HepG2 (cell line): ENCODE measurements at regions not wholly inside any gene's neighbourhood (a gene's known extent, or its start where the extent isn't known, plus 50 kb on each side); places are given as distances from the start of the nearest gene placed in this dataset.

ENCODE experiments used
- ATAC-seq: fragments of 200-7000 bp; cut with Tn5 transposase; 3 replicates; pipeline ENCODE4 v1.9.1; 2020; ENCODE audit warnings: mild to moderate bottlenecking, moderate library complexity
- BruUV-seq: library from RNA; stranded (reverse); fragments of 400-500 nt; replicated peaks from 2 replicates; lab custom pipeline; 2021; lab: Mats Ljungman, UMichigan
- CTCF ChIA-PET: fragments of 300-600 bp; formaldehyde crosslinking; extraction: SDS; loops from one replicate; lab custom pipeline; 2021; ENCODE audit warnings: low total read pairs, inconsistent platforms, low intra/inter-chr PET ratio; lab: Yijun Ruan, JAX
- POLR2A ChIA-PET: fragments of 350-600 bp; sonication (Branson Sonifier 250); formaldehyde crosslinking; loops from one replicate; lab custom pipeline; 2020; ENCODE audit warnings: antibody characterized with exemption, inconsistent platforms; lab: Yijun Ruan, JAX
- DNase-seq: peaks from one replicate; pipeline ENCODE4 v3.0.0-alpha.2; 2015; ENCODE audit warnings: low spot score
- FAIRE-seq: peaks from 3 replicates; lab custom pipeline; 2011; peaks lifted over from hg19 to GRCh38; lab: Jason Lieb, UNC
- H2AFZ ChIP-seq: one replicate; pipeline ENCODE4 v1.6.1; 2011; ENCODE audit warnings: low read length, inconsistent platforms
- H3K27ac ChIP-seq: fragments of 300-600 bp; 3 replicates; pipeline ENCODE4 v1.8.0; 2011; ENCODE audit warnings: mixed run types, mild to moderate bottlenecking, mixed read lengths, low read length, inconsistent platforms; ENCODE audit not compliant: insufficient read depth; ENCODE audit errors: extremely low read length
- H3K27me3 ChIP-seq, 2 experiments: fragments of 200-600 bp in 1 of 2; 2 replicates in 1 of 2; 3 replicates in 1 of 2; pipeline versions ENCODE4 v1.6.0 to v1.8.0; 2011; ENCODE audit warnings: low read length in 2 of 2, mild to moderate bottlenecking in 2 of 2, moderate library complexity in 2 of 2, inconsistent platforms in 1 of 2; ENCODE audit not compliant: insufficient read depth in 2 of 2, control insufficient read depth in 1 of 2
- H3K36me3 ChIP-seq, 2 experiments: fragments of 200-600 bp in 1 of 2; replicated peaks in 1 of 2; 2 replicates in 1 of 2; 3 replicates in 1 of 2; pipeline versions ENCODE4 v1.5.1 to v1.8.0; 2011; ENCODE audit warnings: low read length in 2 of 2, inconsistent platforms in 1 of 2; ENCODE audit not compliant: insufficient read depth in 2 of 2, control insufficient read depth in 1 of 2
- H3K4me1 ChIP-seq: 2 replicates; pipeline ENCODE4 v1.5.1; 2012; ENCODE audit warnings: low read length, inconsistent platforms; ENCODE audit not compliant: insufficient read depth
- H3K4me2 ChIP-seq: 2 replicates; pipeline ENCODE4 v1.6.0; 2011; ENCODE audit warnings: low read depth, low read length, inconsistent platforms
- H3K4me3 ChIP-seq, 3 experiments: fragments of 200-600 bp in 1 of 3; sonication (generic), shearing (Covaris generic) in 1 of 3; replicated peaks in 1 of 3; 2 replicates each; pipeline ENCODE4 v1.5.1; 2011 to 2016; ENCODE audit warnings: low read length in 3 of 3, inconsistent platforms in 2 of 3, low read depth in 2 of 3, mild to moderate bottlenecking in 2 of 3, control low read depth in 1 of 3, mixed read lengths in 1 of 3; ENCODE audit not compliant: insufficient read depth in 1 of 3
- H3K79me2 ChIP-seq: one replicate; pipeline ENCODE4 v1.6.1; 2011; ENCODE audit warnings: low read length, inconsistent platforms; ENCODE audit not compliant: insufficient read depth
- H3K9ac ChIP-seq: 2 replicates; pipeline ENCODE4 v1.6.0; 2011; ENCODE audit warnings: mild to moderate bottlenecking, low read depth, low read length, inconsistent platforms; ENCODE audit not compliant: insufficient read depth
- H3K9me3 ChIP-seq: 2 replicates; pipeline ENCODE4 v1.5.1; 2012; ENCODE audit warnings: mild to moderate bottlenecking, low read length
- H4K20me1 ChIP-seq: 2 replicates; pipeline ENCODE4 v1.6.0; 2011; ENCODE audit warnings: inconsistent platforms, mild to moderate bottlenecking, low read length, moderate library complexity; ENCODE audit not compliant: insufficient read depth
- CCAR2 ChIP-seq: fragments of 200-400 bp; formaldehyde crosslinking; optimal IDR thresholded peaks from 2 replicates; pipeline ENCODE3; 2018; ENCODE audit warnings: low read depth, mild to moderate bottlenecking, low read length, moderate library complexity
- DNMT1 ChIP-seq: sonication (generic); formaldehyde crosslinking; IDR thresholded peaks from 2 replicates; pipeline ENCODE4 v1.5.1; 2020; ENCODE audit warnings: mild to moderate bottlenecking, missing genetic modification reagents
- EP300 ChIP-seq, 3 experiments: sonication (generic) in 1 of 3; formaldehyde crosslinking in 1 of 3; IDR thresholded peaks; 2 replicates each; pipeline versions ENCODE4 v1.5.1 to v1.6.1; 2011 to 2020; ENCODE audit warnings: low read depth in 2 of 3, low read length in 2 of 3, borderline replicate concordance in 1 of 3, improper control_type of control experiment in 1 of 3, mild to moderate bottlenecking in 1 of 3, missing genetic modification reagents in 1 of 3, moderate library complexity in 1 of 3
- MATR3 ChIP-seq: sonication (generic); formaldehyde crosslinking; IDR thresholded peaks from 2 replicates; pipeline ENCODE4 v1.4.0; 2020; ENCODE audit warnings: missing genetic modification reagents
- PLRG1 ChIP-seq: fragments of 450-650 bp; conservative IDR thresholded peaks from 2 replicates; pipeline ENCODE4 v1.6.1; 2016
- RFX1 ChIP-seq: fragments of 450-650 bp; IDR thresholded peaks from 2 replicates; pipeline ENCODE4 v1.6.1; 2017
- RXRB ChIP-seq: IDR thresholded peaks from 2 replicates; pipeline ENCODE4 v1.6.1; 2016; ENCODE audit warnings: borderline replicate concordance, missing genetic modification reagents, missing compliant biosample characterization
- TBP ChIP-seq: sonication (generic); formaldehyde crosslinking; IDR thresholded peaks from 2 replicates; pipeline ENCODE4 v1.5.0; 2020; ENCODE audit warnings: missing genetic modification reagents
- ZC3H13 ChIP-seq: sonication (generic); formaldehyde crosslinking; IDR thresholded peaks from 2 replicates; pipeline ENCODE4 v1.8.1; 2023; ENCODE audit warnings: mild to moderate bottlenecking, missing genetic modification reagents, moderate library complexity
- ZNF292 ChIP-seq: sonication (generic); formaldehyde crosslinking; IDR thresholded peaks from 2 replicates; pipeline ENCODE4 v1.8.1; 2022; ENCODE audit warnings: mild to moderate bottlenecking, low read depth, missing genetic modification reagents, borderline replicate concordance
- ZSCAN25 ChIP-seq: sonication (generic); formaldehyde crosslinking; IDR thresholded peaks from 2 replicates; pipeline ENCODE4 v1.8.0; 2022; ENCODE audit warnings: mild to moderate bottlenecking, missing genetic modification reagents
- WGBS: methylation state at CpG from one replicate; pipeline ENCODE4 v1.1.6; 2017; ENCODE audit warnings: low lambda C conversion rate; 5-methylcytosine and 5-hydroxymethylcytosine counted together
- in situ Hi-C: cut with HindIII; loops from 2 replicates; pipeline ENCODE4 v1.10.0; 2017; ENCODE audit warnings: low pct_unique_long_range_greater_than_20kb; ENCODE audit not compliant: extremely low pct_ligation_motif_present
- intact Hi-C: fragments of 100-400 bp; cut with micrococcal nuclease; formaldehyde crosslinking; loops from one replicate; pipeline ENCODE4 v1.10.0; 2022; ENCODE audit not compliant: unreplicated experiment
- TF ChIP-seq, protein P1 (sequence below): sonication (generic); formaldehyde crosslinking; IDR thresholded peaks from 2 replicates; pipeline ENCODE4 v1.5.1; 2020; ENCODE audit warnings: mild to moderate bottlenecking, missing genetic modification reagents, moderate library complexity
- TF ChIP-seq, protein P2 (sequence below): sonication (generic); formaldehyde crosslinking; IDR thresholded peaks from 2 replicates; pipeline ENCODE4 v1.4.0; 2020; ENCODE audit warnings: missing genetic modification reagents
- TF ChIP-seq, protein P3 (sequence below): fragments of 450-650 bp; IDR thresholded peaks from 2 replicates; pipeline ENCODE4 v1.6.1; 2017; ENCODE audit warnings: mild to moderate bottlenecking

DNA sequence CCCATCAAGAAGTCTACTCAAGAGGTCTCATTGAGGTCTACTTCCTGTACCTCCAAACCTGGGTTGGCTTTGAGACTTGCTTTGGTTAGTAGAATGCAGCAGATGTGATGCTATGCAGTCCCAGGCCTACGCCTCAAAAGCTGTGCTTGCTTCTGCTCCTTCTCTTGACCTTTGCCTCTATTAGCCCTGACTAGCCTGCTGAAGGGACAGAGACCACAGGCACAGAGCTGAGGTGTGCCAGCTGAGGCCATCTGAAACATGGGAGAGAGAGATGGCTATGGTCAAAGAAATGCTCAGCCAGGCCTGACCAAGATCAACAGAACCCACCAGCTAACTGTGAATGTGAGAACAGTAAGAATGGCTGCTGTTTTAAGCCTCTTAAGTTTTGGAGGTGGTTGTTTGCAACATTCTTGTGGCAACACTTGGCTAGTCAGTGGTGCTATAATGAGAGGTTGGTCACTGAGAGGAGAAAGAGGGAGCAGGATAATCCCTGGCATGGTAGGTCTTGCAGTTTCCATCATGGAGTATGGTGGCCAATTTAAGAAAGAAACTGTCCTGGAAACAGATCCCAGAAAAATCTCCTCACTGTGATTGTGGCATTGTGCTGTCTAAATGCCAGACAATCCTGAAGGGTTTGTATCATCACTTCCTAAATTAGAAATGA, 176.1 kb upstream of the PHYHIPL start (continued):
- TF ChIP-seq RXRB (CRISPR knock-in tag) (peak; percentile 60; the same call in 1 of the 2 replicates), EP300 (IDR thresholded peaks at IDR 0.05; ENCODE audit: low read depth in 2 of 2, low read length in 2 of 2) (no peak), EP300 (CRISPR knock-in tag; IDR thresholded peaks at IDR 0.05; ENCODE audit: borderline replicate concordance) (no peak), DNMT1 (CRISPR knock-in tag) (no peak), TBP (CRISPR knock-in tag) (no peak), ZNF292 (peak; percentile 45; the same call in 1 of the 2 replicates), ZC3H13 (no peak)
- TF ChIP-seq, protein P1, sequence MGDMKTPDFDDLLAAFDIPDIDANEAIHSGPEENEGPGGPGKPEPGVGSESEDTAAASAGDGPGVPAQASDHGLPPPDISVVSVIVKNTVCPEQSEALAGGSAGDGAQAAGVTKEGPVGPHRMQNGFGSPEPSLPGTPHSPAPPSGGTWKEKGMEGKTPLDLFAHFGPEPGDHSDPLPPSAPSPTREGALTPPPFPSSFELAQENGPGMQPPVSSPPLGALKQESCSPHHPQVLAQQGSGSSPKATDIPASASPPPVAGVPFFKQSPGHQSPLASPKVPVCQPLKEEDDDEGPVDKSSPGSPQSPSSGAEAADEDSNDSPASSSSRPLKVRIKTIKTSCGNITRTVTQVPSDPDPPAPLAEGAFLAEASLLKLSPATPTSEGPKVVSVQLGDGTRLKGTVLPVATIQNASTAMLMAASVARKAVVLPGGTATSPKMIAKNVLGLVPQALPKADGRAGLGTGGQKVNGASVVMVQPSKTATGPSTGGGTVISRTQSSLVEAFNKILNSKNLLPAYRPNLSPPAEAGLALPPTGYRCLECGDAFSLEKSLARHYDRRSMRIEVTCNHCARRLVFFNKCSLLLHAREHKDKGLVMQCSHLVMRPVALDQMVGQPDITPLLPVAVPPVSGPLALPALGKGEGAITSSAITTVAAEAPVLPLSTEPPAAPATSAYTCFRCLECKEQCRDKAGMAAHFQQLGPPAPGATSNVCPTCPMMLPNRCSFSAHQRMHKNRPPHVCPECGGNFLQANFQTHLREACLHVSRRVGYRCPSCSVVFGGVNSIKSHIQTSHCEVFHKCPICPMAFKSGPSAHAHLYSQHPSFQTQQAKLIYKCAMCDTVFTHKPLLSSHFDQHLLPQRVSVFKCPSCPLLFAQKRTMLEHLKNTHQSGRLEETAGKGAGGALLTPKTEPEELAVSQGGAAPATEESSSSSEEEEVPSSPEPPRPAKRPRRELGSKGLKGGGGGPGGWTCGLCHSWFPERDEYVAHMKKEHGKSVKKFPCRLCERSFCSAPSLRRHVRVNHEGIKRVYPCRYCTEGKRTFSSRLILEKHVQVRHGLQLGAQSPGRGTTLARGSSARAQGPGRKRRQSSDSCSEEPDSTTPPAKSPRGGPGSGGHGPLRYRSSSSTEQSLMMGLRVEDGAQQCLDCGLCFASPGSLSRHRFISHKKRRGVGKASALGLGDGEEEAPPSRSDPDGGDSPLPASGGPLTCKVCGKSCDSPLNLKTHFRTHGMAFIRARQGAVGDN = peak; percentile 31; the same call in 1 of the 2 replicates

DNA sequence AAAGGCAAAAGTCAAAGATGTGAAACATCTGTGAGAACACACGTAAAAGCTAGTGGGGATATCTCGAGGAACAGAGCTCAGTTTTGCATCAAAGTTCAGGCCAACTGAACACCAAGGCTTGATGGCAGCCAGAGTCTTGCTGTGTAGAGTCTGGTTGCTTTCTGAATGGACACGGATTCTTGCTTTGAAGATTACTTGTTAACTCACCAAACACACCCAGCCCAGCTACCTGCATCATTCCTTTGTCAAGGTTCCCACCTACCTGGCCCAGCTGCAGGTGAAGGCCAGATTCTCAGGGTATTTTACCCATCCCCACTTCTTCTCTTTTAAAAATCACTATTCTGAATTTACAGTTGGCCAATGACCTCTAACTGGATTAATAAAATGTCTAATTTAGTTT, 174.4 kb upstream of the PHYHIPL start:
- H3K9me3 ChIP-seq = no peaks in the 10 kb centered on the region
- no peak for DNase-seq
- intact Hi-C loops (no loop called here), in situ Hi-C loops (no loop called here)
- H3K27ac ChIP-seq = no peak overlapping the region
- H3K4me1 ChIP-seq = peaks cover 92% of the 10 kb centered on the region
- H3K9ac ChIP-seq = no peak overlapping the region
- 89% methylated on average over 3 of the region's 3 CpGs for WGBS
- H3K27me3 ChIP-seq = no peaks in the 10 kb centered on the region
- H3K36me3 ChIP-seq = no peaks in the 10 kb centered on the region
- no peaks in the 10 kb centered on the region for H4K20me1 ChIP-seq
- BruUV-seq = no TSS peak
- H3K4me2 ChIP-seq = no peak overlapping the region
- ChIA-PET POLR2A (interaction anchor here (1.0 to 2.1 kb wide), 4 partner anchors 34 to 174 kb away, joined by 3 to 5 read pairs (median 4); partner anchors contain the start of gene PHYHIPL), CTCF (no interaction called here)
- no peak overlapping the region for H2AFZ ChIP-seq
- no peak for ATAC-seq
- no peak for FAIRE-seq
- H3K79me2 ChIP-seq = no peaks in the 10 kb centered on the region
- H3K4me3 ChIP-seq = no peak overlapping the region
- TF ChIP-seq, protein P2, sequence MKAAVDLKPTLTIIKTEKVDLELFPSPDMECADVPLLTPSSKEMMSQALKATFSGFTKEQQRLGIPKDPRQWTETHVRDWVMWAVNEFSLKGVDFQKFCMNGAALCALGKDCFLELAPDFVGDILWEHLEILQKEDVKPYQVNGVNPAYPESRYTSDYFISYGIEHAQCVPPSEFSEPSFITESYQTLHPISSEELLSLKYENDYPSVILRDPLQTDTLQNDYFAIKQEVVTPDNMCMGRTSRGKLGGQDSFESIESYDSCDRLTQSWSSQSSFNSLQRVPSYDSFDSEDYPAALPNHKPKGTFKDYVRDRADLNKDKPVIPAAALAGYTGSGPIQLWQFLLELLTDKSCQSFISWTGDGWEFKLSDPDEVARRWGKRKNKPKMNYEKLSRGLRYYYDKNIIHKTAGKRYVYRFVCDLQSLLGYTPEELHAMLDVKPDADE (CRISPR knock-in tag) = no peak
- TF ChIP-seq PLRG1 (no peak), CCAR2 (no peak), MATR3 (CRISPR knock-in tag) (no peak), ZSCAN25 (CRISPR knock-in tag) (no peak), RFX1 (no peak)
- TF ChIP-seq, protein P3, sequence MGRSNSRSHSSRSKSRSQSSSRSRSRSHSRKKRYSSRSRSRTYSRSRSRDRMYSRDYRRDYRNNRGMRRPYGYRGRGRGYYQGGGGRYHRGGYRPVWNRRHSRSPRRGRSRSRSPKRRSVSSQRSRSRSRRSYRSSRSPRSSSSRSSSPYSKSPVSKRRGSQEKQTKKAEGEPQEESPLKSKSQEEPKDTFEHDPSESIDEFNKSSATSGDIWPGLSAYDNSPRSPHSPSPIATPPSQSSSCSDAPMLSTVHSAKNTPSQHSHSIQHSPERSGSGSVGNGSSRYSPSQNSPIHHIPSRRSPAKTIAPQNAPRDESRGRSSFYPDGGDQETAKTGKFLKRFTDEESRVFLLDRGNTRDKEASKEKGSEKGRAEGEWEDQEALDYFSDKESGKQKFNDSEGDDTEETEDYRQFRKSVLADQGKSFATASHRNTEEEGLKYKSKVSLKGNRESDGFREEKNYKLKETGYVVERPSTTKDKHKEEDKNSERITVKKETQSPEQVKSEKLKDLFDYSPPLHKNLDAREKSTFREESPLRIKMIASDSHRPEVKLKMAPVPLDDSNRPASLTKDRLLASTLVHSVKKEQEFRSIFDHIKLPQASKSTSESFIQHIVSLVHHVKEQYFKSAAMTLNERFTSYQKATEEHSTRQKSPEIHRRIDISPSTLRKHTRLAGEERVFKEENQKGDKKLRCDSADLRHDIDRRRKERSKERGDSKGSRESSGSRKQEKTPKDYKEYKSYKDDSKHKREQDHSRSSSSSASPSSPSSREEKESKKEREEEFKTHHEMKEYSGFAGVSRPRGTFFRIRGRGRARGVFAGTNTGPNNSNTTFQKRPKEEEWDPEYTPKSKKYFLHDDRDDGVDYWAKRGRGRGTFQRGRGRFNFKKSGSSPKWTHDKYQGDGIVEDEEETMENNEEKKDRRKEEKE = no peak
